GM10266 (cell line): ENCODE measurements at regions not wholly inside any gene's neighbourhood (a gene's known extent, or its start where the extent isn't known, plus 50 kb on each side); places are given as distances from the start of the nearest gene placed in this dataset.
"Not testable (repeated sequence)": the region's sequence is repeated elsewhere in the genome, so short reads cannot be mapped to it uniquely, and the experiment has no call there.

ENCODE experiments used
- DNase-seq: peaks from one replicate; pipeline ENCODE4 v3.0.0; 2012; ENCODE audit errors: extremely low spot score
- CTCF ChIP-seq: IDR thresholded peaks from 2 replicates; pipeline ENCODE4 v1.5.1; 2012; ENCODE audit warnings: mild to moderate bottlenecking, low read depth; ENCODE audit not compliant: control insufficient read depth, insufficient read depth; ENCODE audit errors: missing control alignments

GRCh38 chr4:29320947-29321620, 1399.1 kb upstream of the PCDH7 start:
- no peak for TF ChIP-seq CTCF
- no peak for DNase-seq

DNA sequence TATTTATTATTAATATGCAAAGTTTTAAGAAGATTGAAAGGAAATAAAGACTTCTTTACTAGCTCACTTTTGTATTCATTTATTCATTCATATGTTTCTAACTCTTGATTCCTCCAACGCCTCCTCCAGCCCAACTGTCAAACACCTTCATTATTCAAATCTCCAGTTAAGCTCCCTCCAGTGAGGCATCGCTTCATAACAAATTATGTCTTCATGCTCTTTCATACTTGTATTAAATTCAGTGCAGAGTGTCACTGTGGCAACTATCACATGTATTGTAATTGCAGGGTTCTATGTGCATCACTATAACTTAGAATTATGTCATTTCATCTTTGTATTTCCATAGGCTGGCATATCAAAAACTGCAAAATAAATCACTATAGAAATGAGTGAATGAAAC, 1394.2 kb upstream of the PCDH7 start:
- no peak for DNase-seq

DNA sequence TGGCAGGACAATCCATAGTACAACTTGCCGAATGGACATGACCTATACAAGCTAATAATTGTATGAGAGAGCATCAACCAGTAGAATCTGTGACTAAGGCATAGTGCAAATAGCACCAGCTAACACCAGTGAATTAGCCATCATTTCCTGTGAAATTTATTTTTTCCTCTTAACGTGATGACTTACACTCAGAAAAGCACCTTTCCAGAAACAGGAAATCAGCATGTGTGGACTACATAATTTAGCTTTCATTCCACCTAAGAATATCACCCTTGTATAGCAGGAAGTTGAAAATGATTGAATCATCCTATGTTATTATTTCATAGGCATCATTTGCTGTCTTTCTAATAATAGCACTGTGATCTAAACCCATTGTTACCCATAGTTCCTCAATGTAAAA, 1393.4 kb upstream of the PCDH7 start:
- TF ChIP-seq CTCF: no peak
- no peak for DNase-seq

More for the DNA sequence above, 1394.2 kb upstream of the PCDH7 start:
- no peak for TF ChIP-seq CTCF

DNA sequence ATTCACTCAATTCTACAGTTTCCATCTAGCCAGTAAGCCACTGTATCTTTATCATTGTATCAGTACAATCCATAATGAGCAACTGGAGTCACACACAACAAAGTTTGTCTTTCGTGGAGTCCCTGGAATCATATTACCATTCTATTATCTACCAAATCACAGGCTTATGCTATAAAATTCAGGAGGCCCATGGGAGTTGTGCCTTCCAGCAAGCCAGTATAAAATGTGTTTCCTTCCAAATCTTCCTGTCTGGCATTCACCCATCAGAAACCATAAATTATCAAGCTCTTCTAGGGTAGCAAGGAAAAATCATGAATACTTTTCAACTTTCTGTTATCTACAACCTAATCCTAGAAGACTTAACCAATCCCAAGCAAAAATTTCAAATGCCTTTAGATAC, 1383.3 kb upstream of the PCDH7 start:
- no peak for TF ChIP-seq CTCF

GRCh38 chr4:29372971-29373370, 1347.2 kb upstream of the PCDH7 start:
- TF ChIP-seq CTCF: no peak
- DNase-seq: no peak

More for the DNA sequence above, 1383.3 kb upstream of the PCDH7 start:
- no peak for DNase-seq

- TF ChIP-seq CTCF: no peak
- no peak for DNase-seq
Observed at GRCh38 chr4:29375716-29376115, 1344.5 kb upstream of the PCDH7 start.

GRCh38 chr4:29378237-29378636, 1341.9 kb upstream of the PCDH7 start:
- not testable (repeated sequence) for DNase-seq

DNA sequence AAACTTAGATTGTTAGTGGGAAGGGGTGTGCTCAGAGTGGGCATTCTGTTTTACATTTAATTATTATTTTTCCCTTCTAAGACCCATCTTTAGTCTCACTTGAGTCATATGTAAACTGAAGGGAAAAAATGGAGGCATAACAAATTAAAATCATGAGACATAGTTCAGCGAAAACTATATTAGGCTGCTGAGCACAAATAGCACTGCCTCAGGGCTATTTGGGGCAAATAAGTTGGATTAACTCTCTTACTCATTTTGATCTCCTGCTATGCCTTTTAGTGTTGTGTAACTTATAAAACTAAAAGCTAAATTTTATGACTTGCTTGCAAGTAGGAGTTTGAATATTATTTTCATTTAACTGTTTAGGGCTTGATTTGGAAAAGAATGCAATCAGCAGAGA, 1329.2 kb upstream of the PCDH7 start:
- no peak for TF ChIP-seq CTCF
- DNase-seq: no peak
